ENCODE measurements at regions not wholly inside any gene's neighbourhood (a gene's known extent, or its start where the extent isn't known, plus 50 kb on each side); places are given as distances from the start of the nearest gene placed in this dataset.

DNA sequence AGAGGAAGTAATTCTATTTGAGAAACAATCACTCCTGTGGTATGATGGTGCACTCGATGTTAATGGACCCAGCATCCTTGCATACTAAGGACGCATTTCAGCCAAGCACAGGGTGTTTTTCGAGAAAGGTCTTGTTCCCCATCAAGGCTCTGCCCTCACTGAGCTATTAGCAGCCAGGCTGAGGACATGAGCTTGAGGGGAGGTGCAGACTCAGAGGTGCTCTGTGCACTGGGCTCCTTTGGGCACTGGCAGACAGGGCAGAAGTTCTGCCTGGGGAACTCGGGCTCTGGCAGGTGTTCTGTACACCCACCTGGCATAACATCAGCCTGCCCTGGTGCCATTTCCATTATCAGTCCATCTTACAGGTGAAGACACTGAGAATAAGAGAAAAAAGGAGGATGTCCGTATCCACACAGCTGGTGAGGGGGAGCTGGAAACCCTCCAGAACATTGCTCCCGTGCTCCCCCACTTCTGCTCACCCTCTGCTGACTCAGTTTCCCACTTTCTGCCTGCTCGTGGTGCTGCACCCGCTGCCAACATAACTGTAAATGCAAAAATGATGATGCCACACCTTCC lies 92.7 kb upstream of the RET start:
- no peak for DNase-seq (ENCODE audit: low read depth)
- H3K4me3 ChIP-seq (ENCODE audit: control insufficient read depth, low read depth, low read length) = no peak overlapping the region
- TF ChIP-seq, protein P1, sequence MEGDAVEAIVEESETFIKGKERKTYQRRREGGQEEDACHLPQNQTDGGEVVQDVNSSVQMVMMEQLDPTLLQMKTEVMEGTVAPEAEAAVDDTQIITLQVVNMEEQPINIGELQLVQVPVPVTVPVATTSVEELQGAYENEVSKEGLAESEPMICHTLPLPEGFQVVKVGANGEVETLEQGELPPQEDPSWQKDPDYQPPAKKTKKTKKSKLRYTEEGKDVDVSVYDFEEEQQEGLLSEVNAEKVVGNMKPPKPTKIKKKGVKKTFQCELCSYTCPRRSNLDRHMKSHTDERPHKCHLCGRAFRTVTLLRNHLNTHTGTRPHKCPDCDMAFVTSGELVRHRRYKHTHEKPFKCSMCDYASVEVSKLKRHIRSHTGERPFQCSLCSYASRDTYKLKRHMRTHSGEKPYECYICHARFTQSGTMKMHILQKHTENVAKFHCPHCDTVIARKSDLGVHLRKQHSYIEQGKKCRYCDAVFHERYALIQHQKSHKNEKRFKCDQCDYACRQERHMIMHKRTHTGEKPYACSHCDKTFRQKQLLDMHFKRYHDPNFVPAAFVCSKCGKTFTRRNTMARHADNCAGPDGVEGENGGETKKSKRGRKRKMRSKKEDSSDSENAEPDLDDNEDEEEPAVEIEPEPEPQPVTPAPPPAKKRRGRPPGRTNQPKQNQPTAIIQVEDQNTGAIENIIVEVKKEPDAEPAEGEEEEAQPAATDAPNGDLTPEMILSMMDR (IDR thresholded peaks at IDR 0.05; ENCODE audit: control insufficient read depth, insufficient read depth, low read depth, low read length, missing control alignments) = no peak

DNA sequence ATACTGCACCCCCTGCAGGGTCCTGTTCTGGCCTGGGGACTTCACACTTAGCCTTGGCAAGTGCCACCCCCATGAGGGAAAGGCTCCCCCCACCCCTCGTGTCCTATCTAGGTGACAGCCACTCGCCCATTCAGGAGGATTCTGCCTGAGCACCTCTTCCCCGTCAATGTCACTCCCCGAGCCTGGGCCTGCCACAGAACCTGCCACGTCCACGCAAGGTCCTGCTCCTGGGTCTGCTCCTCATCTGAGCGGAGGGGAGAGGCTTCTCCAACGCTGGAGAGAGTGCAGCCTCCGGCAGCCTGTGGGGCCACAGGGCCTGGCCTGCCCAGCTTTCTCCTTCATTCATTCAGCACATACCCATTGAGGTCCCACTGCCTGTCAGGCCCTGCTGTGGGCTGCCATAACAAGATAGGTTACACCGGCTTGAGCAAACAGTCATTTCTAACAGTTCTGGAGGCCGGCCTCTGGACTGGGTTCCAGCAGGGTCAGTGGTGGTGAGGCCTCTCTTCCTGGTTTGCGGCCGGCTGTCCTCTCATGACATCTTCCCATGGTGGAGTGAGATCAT lies 92.0 kb upstream of the RET start:
- DNase-seq (ENCODE audit: low read depth) = no peak
- no peak overlapping the region for H3K4me3 ChIP-seq (ENCODE audit: control insufficient read depth, low read depth, low read length)
- TF ChIP-seq, protein P1 (IDR thresholded peaks at IDR 0.05; ENCODE audit: control insufficient read depth, insufficient read depth, low read depth, low read length, missing control alignments) = no peak

DNA sequence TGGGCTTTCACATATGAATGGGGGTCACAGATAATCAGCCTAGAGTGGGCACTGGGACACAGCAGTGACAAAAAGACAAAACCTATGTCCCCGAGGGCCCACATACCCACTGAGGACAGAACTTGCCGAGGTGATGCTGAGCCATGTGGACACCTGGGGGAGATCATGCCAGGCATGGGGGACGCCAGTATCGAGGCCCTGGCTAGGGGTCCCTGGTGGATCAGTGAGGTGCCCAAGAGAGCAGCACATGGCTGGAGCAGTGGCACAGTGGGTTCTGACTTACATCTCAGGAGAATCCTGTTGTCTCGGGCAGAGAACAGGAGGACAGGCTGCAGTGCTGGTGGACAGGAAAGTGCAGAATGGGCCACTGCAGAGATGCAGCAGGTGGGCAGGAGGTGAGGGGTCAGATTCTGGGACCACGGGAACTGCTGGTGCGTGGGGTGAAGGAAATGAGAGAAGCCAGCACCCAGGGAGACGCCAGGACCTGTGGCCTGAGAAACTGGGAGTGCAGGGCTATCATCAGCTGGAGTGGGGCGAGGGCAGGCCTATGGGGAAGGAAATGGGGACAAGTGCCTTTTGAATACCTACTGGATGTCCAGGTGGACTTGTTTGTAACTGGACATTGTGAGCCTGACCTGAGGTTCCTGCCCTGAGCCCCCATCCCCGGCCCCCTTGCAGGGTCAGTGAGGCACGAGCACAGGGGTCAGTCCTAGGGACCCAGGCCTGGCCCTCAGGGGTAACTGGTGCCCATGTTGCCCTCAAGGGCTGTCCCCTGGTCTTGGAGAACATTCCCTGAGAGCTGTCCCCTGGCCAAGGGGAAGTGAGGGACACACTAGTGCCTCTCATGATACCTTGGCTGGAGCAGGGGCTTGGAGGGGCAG lies 91.2 kb upstream of the RET start:
- H3K4me3 ChIP-seq (ENCODE audit: control insufficient read depth, low read depth, low read length) = no peak overlapping the region
- no peak for DNase-seq (ENCODE audit: low read depth)
- TF ChIP-seq, protein P1 (IDR thresholded peaks at IDR 0.05; ENCODE audit: control insufficient read depth, insufficient read depth, low read depth, low read length, missing control alignments) = no peak

DNA sequence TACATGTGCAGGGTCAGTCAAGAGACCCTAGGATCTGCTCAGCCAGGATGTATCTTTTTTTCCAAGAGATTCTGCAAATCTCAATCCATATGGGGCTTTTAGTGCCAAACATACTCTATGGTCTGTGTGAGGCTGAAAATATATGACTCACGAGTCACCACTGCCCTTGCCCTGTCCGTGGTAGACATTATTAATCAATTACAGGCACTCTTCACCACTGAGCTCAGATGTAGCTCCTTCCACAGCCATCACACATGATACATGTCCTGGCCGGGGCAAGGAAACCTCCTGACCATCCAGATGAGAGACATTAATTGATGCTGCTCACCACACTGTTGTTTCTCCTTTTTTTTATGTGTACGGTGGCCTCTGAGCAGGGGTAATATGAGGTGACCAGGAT lies 90.2 kb upstream of the RET start:
- TF ChIP-seq, protein P1 (IDR thresholded peaks at IDR 0.05; ENCODE audit: control insufficient read depth, insufficient read depth, low read depth, low read length, missing control alignments) = no peak
- no peak overlapping the region for H3K4me3 ChIP-seq (ENCODE audit: control insufficient read depth, low read depth, low read length)
- no peak for DNase-seq (ENCODE audit: low read depth)

DNA sequence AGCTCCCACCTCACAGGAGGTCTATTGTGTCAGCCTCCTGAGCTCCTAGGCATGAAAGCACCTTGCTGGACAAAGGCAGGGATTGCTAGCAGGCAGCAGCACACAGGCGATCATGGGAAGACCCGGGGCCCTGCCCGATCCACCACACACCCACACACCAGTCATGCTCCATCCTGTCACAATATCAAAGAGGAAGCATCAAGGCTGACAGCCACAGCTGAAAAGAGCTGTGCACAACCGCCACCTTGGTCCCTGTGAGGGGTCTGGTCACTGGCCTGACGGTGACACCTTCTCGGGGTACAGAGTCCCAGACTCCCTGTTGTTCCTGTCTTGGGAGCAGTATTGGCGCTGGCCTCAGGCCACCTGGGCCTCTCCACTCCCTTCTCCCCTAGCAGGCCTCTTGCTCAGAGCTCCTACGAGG lies 89.7 kb upstream of the RET start:
- no peak for DNase-seq (ENCODE audit: low read depth)
- no peak overlapping the region for H3K4me3 ChIP-seq (ENCODE audit: control insufficient read depth, low read depth, low read length)
- TF ChIP-seq, protein P1 (IDR thresholded peaks at IDR 0.05; ENCODE audit: control insufficient read depth, insufficient read depth, low read depth, low read length, missing control alignments) = no peak

DNA sequence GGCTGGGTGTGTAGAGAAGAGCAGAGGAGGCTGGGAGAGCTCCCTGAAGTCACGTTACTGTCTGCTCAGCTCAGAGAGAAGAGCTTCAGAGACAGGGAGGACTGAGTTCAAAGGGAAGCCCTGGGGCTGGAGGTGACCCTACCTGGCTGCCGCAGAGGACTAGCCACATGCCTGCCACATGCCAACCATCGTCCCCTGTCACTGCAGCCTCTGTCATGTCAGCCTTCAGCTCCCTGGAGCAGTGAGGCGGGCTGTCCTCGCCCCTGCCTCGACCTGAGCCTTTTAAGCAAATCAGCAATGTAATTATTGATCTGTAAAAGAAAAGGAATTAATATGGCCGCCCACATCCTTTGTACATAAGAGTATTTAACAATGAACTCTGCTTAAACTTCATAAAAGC lies 89.3 kb upstream of the RET start:
- DNase-seq (ENCODE audit: low read depth) = no peak
- H3K4me3 ChIP-seq (ENCODE audit: control insufficient read depth, low read depth, low read length) = no peak overlapping the region
- TF ChIP-seq, protein P1 (IDR thresholded peaks at IDR 0.05; ENCODE audit: control insufficient read depth, insufficient read depth, low read depth, low read length, missing control alignments) = no peak
